Transverse colon (tissue), 4 donors: ENCODE measurements at regions not wholly inside any gene's neighbourhood (a gene's known extent, or its start where the extent isn't known, plus 50 kb on each side); places are given as distances from the start of the nearest gene placed in this dataset.

Experiments
- CTCF ChIP-seq, 5 experiments: fragments of 200-600 bp in 3 of 5; fragments of 450-650 bp in 2 of 5; sonication (generic) in 3 of 5; IDR thresholded peaks; 1 replicate in 2 of 5; 2 replicates in 3 of 5; pipeline ENCODE4 v1.5.1; 2016 to 2017; ENCODE audit warnings: antibody characterized with exemption in 5 of 5, inconsistent platforms in 3 of 5, mild to moderate bottlenecking in 2 of 5, moderate library complexity in 1 of 5
- POLR2A ChIP-seq: fragments of 450-650 bp; IDR thresholded peaks from one replicate; pipeline ENCODE4 v1.6.1; 2016; ENCODE audit warnings: antibody characterized with exemption, mild to moderate bottlenecking, moderate library complexity
- POLR2AphosphoS5 ChIP-seq, 3 donors: sonication (generic); formaldehyde crosslinking; IDR thresholded peaks; one replicate each; pipeline ENCODE4 v1.6.1; 2016; ENCODE audit warnings: antibody characterized with exemption in 3 of 3

GRCh38 chr18:65526099-65526498 lies 224.7 kb upstream of the CDH7 start:
- TF ChIP-seq CTCF (IDR thresholded peaks at IDR 0.05) (no peak), POLR2AphosphoS5 (IDR thresholded peaks at IDR 0.05) (no peak), POLR2A (no peak)
